ENCODE measurements at regions not wholly inside any gene's neighbourhood (a gene's known extent, or its start where the extent isn't known, plus 50 kb on each side); places are given as distances from the start of the nearest gene placed in this dataset.
"Not testable (repeated sequence)": the region's sequence is repeated elsewhere in the genome, so short reads cannot be mapped to it uniquely, and the experiment has no call there.

- not testable (repeated sequence) for TF ChIP-seq CTCF, POLR2A (IDR thresholded peaks at IDR 0.05)
Observed at GRCh38 chr4:9595531-9595930, 151.3 kb downstream of the DEFB131A start.

Measured in stomach (tissue), 4 donors.